Neural cell (in vitro differentiated cells): ENCODE measurements at regions not wholly inside any gene's neighbourhood (a gene's known extent, or its start where the extent isn't known, plus 50 kb on each side); places are given as distances from the start of the nearest gene placed in this dataset.

Experiments
- EP300 ChIP-seq: fragments of 450-650 bp; conservative IDR thresholded peaks from 2 replicates; pipeline ENCODE4 v1.6.1; 2014; ENCODE audit warnings: antibody characterized with exemption, mild to moderate bottlenecking, moderate library complexity; ENCODE audit not compliant: poor library complexity, severe bottlenecking
- EZH2 ChIP-seq: fragments of 200-600, 300-800 bp; shearing (Covaris generic), sonication (generic); IDR thresholded peaks from 2 replicates; pipeline ENCODE4 v1.6.1; 2014; ENCODE audit warnings: antibody characterized with exemption, low read length, borderline replicate concordance, mild to moderate bottlenecking; ENCODE audit not compliant: insufficient read depth, poor library complexity, severe bottlenecking
- POLR2AphosphoS5 ChIP-seq: IDR thresholded peaks from 2 replicates; pipeline ENCODE4 v1.6.1; 2012
- TAF1 ChIP-seq: IDR thresholded peaks from 2 replicates; pipeline ENCODE4 v1.6.1; 2012; ENCODE audit warnings: low read depth
- TF ChIP-seq, protein P1 (sequence below): fragments of 450-650 bp; IDR thresholded peaks from 2 replicates; pipeline ENCODE4 v1.5.1; 2014; ENCODE audit warnings: antibody characterized with exemption, mild to moderate bottlenecking, moderate library complexity; ENCODE audit not compliant: poor library complexity, severe bottlenecking
- TF ChIP-seq, protein P2 (sequence below): IDR thresholded peaks from 2 replicates; pipeline ENCODE4 v1.6.1; 2012; ENCODE audit warnings: borderline replicate concordance

GRCh38 chr21:15355066-15355465 lies 290.3 kb upstream of the NRIP1 start:
- TF ChIP-seq, protein P1, sequence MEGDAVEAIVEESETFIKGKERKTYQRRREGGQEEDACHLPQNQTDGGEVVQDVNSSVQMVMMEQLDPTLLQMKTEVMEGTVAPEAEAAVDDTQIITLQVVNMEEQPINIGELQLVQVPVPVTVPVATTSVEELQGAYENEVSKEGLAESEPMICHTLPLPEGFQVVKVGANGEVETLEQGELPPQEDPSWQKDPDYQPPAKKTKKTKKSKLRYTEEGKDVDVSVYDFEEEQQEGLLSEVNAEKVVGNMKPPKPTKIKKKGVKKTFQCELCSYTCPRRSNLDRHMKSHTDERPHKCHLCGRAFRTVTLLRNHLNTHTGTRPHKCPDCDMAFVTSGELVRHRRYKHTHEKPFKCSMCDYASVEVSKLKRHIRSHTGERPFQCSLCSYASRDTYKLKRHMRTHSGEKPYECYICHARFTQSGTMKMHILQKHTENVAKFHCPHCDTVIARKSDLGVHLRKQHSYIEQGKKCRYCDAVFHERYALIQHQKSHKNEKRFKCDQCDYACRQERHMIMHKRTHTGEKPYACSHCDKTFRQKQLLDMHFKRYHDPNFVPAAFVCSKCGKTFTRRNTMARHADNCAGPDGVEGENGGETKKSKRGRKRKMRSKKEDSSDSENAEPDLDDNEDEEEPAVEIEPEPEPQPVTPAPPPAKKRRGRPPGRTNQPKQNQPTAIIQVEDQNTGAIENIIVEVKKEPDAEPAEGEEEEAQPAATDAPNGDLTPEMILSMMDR, result no peak
- TF ChIP-seq EP300, result no peak
- TF ChIP-seq, protein P2, sequence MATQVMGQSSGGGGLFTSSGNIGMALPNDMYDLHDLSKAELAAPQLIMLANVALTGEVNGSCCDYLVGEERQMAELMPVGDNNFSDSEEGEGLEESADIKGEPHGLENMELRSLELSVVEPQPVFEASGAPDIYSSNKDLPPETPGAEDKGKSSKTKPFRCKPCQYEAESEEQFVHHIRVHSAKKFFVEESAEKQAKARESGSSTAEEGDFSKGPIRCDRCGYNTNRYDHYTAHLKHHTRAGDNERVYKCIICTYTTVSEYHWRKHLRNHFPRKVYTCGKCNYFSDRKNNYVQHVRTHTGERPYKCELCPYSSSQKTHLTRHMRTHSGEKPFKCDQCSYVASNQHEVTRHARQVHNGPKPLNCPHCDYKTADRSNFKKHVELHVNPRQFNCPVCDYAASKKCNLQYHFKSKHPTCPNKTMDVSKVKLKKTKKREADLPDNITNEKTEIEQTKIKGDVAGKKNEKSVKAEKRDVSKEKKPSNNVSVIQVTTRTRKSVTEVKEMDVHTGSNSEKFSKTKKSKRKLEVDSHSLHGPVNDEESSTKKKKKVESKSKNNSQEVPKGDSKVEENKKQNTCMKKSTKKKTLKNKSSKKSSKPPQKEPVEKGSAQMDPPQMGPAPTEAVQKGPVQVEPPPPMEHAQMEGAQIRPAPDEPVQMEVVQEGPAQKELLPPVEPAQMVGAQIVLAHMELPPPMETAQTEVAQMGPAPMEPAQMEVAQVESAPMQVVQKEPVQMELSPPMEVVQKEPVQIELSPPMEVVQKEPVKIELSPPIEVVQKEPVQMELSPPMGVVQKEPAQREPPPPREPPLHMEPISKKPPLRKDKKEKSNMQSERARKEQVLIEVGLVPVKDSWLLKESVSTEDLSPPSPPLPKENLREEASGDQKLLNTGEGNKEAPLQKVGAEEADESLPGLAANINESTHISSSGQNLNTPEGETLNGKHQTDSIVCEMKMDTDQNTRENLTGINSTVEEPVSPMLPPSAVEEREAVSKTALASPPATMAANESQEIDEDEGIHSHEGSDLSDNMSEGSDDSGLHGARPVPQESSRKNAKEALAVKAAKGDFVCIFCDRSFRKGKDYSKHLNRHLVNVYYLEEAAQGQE, result no peak
- TF ChIP-seq TAF1, result no peak
- no peak for TF ChIP-seq EZH2
- no peak for TF ChIP-seq POLR2AphosphoS5
